Activated effector memory CD4-positive, alpha-beta T cell treated with Interleukin-2 at 50 U/mL for 16 hours (primary cell): ENCODE measurements at regions not wholly inside any gene's neighbourhood (a gene's known extent, or its start where the extent isn't known, plus 50 kb on each side); places are given as distances from the start of the nearest gene placed in this dataset.
"Not testable (repeated sequence)": the region's sequence is repeated elsewhere in the genome, so short reads cannot be mapped to it uniquely, and the experiment has no call there.

ENCODE experiments used
- DNase-seq: peaks from one replicate; pipeline ENCODE4 v3.0.0-alpha.2; 2020

DNA sequence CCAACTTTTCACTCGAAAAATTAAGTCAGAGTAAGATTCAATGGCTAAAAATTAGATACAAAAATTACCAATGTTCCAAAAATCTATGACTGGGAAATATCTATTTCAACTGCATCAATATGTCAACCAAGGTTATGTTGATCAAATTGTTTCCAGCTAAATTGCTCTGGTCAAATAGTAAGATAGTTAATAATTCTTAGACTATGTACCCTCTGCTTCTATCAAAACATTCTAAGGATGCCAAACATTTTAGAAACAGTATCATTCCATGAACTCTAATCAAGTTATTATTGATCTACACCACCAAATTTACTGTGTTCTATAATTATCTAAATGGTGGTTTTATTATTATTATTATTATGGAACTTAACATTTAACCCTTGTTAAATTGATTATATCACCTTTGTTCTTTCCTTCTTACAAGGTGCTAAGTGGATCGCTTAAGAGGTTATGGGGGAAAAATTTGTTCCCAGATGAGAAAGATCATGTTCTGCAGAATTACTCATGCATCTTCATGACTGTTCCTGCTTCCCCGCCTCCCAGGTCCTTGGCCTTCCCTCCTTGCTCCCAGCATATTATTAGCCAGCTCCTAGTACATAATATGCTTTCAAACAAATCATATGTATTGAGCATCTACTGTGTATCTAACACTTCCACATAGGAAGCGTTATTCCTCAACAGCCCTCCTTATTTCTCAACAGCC, 240.5 kb upstream of the KRR1 start:
- DNase-seq, result no peak

DNA sequence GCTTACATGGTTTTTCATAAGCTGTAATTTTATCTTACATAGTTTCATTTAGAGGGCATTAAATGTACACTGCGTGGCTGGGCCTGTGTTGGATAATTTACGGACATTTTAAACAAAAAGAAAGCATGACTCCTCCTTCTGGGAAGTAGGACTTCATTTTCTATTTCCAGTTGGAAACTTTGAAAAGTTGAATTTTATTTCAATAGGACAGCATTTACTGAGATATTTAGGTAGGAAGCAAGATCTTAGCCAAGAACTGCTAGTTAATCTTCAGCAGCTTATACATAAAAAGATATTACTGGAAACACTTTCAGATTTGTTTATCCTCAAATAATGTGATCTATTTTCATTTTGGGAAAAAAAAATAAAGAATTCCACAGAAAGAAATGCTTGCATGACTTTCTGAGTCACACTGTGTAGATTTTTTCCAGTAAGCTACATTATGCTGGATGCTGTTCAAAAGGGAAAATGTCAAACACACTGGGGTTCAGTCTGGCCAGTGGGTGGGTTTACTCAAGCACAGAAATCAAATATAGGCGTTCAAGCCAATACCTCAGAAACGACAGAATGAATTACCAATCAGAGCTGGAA, 239.4 kb upstream of the KRR1 start:
- no peak for DNase-seq

DNA sequence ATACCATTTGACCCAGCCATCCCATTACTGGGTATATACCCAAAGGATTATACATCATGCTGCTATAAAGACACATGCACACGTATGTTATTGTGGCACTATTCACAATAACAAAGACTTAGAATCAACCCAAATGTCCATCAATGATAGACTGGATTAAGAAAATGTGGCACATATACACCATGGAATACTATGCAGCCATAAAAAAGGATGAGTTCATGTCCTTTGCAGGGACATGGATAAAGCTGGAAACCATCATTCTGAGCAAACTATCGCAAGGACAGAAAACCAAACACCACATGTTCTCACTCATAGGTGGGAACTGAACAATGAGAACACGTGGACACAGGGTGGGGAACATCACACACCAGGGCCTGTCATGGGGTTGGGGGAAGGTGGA, 237.6 kb upstream of the KRR1 start:
- not testable (repeated sequence) for DNase-seq

DNA sequence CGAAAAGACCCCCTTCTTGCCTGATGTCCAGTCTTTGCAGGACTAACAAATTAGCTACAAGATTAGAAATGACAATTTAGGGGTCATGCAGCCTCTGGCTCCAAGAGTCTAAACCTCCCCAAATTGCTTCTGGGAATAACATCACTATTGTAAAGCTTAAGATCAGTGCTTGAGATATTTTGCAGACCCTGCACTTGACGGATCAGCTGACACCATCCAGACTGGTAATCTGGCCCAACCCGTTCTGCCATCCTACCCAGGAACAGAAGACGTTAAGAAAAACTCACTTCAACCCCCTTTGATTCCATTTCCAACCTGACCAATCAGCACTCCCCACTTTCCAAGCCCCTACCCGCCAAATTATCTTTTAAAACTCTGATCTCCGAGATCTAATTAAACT, 236.7 kb upstream of the KRR1 start:
- DNase-seq, result no peak

DNA sequence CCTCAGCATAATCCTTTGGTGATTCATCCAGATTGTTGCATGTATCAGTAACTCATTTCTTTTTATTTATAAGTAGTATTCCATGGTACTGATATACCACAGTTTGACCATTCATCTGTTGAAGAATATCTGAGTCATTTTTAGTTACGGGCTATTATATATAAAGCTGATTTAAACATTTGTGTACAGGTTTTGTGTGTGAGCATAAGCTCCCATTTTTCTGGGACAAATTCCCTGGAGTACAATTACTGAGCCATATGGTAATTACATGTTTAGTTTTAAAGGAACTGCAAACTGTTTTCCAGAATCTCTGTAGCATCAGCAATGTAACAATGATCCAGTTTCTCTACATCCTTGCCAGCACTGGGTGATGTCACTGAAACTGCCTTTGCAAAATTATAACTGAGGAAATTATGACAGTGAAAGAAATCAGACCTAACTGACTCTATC, 236.2 kb upstream of the KRR1 start:
- no peak for DNase-seq

DNA sequence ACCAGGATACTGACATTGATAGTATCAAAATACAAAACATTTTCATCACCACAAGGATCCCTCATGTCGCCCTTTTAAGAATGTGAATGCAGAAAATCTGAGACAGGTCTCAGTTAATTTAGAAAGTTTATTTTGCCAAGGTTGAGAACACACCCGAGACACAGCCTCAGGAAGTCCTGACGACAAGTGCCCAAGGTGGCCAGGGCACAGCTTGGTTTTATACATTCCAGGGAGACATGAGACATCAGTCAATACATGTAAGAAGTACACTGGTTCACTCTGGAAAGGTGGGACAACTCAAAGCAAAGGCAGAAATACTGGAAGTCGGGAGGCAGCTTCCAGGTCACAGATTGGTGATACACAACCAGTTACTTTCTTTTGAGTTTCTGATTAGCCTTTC, 235.2 kb upstream of the KRR1 start:
- DNase-seq, result no peak

DNA sequence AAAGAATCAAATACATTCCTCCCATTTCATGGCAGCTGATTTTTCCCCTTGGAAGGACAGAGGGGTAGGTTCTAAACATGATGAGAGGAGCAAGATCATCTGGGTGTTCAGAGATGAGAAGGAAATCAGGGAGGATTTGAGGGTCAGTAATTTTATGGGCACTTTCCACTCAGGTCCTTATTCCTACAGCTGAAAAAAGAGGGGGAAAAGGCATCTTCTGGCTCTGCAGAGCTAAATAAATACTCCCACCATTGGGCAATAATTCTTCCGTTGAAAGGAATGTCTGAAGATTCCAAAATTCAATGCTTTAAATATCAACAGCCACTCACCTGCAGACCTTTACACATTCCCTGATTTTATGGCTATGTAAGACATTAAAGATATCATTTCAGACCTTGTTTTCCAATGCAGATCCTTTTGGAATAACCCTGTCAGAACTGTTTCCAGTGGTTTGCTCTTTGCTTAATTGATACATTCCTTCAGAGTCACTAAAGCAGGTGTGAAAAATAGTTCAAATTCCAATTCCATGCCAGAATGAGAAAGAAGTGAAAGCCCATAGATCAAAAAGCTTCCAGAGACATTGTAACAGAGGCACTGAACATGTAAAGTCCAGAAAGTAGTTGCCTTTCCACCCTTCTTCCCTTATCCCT, 233.3 kb upstream of the KRR1 start:
- no peak for DNase-seq

DNA sequence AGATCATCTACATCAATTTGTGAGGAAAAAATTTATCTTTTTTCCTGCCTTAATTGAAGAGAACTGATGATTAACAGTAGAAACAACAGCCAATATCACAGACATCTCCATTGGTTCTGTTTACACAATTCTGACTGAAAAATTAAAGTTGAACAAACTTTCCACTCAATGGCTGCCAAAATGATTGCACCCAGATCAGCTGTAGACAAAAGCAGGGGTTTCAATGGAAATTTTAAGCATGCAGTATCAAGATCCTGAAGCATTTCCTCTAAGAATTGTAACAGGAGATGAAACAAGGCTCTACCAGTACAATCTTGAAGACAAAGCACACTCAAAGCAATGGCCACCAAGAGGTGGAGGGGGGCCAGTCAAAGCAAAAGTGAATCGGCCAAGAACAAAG, 231.6 kb upstream of the KRR1 start:
- DNase-seq, result no peak

DNA sequence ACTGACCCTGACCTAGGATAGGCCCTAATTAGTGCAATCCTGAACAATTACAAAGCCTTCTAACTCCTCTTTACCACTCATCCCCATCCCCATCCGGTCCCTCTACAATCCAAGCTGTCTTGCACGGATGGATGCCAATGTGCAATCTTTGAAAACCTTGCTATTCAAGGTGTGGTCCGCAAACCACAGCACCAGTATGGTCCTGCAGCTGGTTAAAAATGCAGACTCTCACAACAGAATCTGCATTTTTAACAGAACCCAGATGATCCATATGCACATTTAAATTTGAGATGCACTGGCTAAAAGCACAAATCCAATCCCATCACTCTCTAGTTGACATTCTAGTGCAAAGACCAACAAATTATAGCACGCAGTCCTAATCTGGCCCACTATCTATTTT, 230.6 kb upstream of the KRR1 start:
- DNase-seq, result no peak

DNA sequence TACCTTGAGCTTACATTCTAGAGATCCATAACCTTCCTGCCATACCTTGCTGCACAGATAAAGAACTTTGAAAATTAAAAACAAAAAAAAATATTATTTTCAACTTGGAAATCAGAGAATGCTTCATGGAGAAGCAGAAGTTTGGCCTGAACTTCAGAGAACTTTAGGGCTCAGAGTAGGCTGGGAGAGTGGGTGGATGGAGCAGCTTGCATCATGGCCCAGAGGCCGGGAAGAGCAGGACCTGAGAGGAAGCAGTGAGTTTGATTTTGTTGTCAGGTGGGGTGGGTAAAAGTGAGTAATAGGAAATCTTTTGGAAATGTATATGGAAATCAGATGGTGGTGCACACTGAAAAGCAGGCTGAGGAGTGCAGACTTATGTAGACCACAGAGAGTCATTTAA, 228.5 kb upstream of the KRR1 start:
- DNase-seq, result no peak

DNA sequence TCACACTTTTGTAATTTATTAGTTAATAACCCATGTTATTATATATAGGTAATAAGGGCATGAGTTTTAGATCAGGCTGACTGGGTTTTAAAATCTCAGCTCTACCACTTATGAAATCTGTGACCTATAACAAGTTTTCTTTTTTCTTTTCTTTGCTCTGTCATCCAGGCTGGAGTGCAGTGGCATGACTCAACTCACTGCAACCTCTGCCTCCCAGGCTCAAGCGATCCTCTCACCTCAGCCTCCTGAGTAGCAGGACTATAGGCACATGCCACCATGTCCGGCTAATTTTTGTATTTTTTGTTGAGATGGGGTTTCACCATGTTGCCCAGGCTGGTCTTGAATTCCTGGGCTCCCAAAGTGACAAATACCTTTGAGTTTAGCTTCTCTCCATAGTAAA, 227.7 kb upstream of the KRR1 start:
- not testable (repeated sequence) for DNase-seq

DNA sequence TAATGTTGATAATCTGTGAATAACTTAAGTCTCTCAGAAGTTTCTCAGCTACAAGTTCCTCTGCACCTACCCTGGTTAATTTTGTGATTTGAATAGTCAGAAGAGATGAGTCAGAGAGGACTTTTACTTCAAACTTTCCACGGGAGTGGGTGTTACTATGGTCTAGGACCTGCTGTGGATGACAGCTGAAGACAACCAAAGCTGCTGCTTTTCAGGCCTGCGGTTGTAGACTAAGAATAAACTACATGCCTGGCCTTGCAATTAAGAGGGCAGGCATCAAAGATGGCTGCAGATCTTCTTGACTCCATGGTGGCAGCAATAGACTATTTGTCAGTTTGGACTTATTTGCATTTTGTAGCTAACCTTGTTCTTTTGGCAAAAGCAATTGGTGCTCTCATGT, 227.1 kb upstream of the KRR1 start:
- DNase-seq, result no peak

DNA sequence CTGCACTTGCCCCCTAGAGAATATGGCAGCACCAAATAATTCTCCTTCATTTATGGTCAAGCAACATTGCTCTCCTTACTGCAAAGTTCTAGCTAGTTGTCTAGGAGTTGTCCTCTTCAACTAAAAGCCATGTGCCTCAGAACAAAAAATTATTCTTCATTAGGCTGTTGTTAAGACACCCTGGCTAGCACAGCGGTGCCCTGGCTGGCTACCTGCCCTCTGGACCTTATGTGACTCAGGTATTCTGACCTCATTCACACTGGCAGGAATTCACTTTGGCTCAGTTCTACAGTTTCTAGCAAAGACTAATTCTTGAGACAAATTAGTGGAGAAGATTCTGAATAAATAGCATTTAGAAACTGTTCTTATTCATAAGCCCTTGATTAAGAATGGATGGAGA, 224.4 kb upstream of the KRR1 start:
- no peak for DNase-seq

DNA sequence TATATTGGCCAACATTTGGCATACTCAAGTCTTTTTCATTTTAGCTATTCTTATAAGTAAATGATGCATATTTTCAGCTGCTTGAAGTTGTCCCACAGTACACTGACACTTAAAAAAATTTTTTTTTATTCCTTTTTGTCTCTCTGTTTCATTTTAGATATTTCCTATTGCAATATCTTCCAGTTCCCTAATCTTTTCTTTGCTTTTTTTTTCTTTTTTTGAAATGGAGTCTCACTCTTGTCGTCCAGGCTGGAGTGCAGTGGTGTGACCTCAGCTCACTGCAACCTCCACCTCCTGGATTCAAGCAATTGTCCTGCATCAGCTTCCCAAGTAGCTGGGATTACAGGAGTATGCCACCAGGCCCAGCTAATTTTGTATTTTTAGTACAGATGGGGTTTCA, 217.4 kb upstream of the KRR1 start:
- DNase-seq, result no peak

DNA sequence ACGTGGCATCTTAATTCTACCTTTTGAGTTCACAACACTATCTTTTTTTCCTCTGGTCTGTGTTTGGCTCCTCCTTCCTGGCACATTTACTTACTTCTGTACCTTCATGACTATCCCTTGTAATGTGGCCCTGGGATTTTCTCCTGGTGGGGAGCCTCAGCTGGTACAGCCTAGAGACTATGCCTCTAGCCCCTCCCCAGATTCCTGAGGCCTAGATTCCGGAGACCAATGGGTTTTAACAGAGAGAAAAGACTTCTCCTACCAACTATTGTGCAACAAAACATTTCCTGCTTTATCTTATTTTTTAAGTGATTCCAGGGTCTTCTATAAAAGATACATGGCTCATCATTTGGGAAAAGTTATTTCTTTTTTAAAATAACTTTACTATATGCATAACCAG, 216.2 kb upstream of the KRR1 start:
- no peak for DNase-seq

DNA sequence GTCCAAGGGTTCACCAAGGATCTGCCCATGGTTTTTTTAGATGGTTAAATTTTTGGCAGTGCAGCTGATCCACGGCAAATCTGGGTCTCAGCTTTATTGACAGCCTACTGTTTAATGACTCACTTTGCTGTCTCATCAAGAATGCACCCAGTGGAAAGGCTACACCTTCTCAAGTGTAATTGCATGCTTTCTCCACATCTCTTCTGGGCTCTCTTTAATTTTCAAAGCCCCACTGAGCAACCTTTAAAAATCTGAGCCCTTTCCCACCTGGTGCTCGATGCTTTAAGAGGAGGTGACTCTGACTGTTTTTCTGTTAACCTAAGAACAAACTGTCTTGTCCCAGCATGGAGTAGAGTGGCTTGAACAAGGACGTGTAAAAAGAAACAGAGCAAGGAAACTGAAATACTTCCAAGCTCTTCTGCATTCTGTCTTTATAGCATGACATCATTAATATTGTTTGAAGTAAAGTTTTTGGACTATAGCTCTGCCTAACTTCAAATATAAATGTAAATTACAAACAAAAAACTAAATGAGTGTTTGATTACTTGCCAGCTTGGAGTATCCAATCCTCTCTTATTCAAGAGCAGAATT, 214.2 kb upstream of the KRR1 start:
- no peak for DNase-seq

DNA sequence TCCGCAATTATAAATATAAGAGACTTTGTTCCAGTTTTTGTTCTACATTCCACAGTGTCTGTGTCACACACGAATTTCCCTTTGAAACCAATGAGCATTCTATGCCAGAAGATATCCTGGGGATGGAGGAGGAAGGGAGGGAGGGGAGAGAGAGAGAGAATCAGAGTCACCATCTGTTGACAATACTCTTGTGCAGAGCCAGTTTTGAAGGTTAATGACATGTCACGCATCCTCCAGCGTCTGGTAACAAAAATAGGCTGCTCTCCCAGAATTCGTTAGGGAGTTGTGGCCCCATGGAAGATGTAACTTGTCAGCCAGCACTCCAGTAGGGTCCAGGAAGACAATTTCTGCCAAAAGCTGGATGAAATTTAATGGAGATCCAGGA, 213.5 kb upstream of the KRR1 start:
- DNase-seq, result no peak

DNA sequence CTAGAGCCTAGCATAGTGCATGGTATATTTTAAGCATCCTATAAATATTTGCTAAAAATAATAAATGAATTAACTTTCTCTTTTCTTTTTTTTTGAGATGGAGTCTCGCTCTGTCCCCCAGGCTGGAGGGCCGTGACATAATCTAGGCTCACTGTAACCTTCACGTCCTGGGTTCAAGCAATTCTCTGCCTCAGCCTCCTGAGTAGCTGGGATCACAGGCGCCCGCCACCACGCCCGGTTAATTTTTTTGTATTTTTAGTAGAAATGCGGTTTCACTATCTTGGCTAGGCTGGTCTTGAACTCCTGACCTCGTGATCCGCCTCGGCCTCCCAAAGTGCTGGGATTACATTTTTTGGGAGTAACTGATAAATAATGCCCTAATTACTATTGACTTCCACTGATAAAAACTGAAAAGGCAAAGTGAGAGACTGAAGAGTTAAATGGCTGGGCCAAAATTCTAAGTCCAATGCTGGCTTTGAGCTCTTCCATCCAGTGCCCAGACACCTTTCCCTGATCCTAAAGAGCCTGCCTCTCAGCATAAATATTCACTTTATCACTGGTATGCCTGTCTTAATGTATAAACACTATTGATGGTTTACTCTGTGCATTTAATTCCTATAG, 213.0 kb upstream of the KRR1 start:
- DNase-seq, result no peak

DNA sequence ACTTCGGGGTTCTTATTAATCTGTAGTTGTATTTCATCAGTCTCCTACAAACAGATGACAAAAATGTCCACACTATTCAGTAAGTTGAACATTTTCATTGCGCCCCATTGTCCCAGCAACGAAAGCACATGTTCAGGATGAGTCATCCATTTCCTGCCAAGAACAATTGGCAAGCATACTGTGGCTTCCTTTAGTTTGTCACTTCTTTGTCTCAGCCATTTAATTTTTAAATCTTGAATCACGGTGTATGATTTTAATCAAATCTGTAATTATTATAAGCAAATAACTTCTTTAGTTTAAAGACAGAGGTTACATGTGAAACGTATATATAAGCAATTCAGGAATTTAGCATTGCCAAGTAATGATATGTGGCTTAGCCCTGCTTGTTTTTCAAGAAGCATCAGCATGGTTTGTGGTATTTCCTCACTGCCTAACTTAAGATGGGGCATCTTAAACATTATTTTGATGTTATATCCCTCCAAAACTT, 211.3 kb upstream of the KRR1 start:
- DNase-seq, result peak; percentile 12

DNA sequence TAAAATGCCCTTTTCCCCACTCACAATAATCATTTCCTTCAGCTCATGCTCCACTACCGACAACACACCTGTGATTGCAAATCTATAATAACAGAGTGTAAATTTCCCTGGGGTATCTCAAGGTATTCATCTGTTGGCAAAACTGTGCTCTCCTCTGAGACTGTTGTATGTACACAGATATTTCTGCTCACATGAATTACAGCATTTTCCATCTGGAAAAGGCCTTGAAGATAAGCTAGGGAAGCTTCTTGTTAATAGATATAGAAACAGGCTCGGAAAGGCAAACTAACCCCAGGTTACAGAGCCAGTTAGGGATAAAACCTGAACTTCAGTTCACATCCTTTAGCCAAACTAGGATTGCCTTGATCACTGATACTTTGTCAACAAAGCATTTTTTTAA, 210.4 kb upstream of the KRR1 start:
- no peak for DNase-seq

DNA sequence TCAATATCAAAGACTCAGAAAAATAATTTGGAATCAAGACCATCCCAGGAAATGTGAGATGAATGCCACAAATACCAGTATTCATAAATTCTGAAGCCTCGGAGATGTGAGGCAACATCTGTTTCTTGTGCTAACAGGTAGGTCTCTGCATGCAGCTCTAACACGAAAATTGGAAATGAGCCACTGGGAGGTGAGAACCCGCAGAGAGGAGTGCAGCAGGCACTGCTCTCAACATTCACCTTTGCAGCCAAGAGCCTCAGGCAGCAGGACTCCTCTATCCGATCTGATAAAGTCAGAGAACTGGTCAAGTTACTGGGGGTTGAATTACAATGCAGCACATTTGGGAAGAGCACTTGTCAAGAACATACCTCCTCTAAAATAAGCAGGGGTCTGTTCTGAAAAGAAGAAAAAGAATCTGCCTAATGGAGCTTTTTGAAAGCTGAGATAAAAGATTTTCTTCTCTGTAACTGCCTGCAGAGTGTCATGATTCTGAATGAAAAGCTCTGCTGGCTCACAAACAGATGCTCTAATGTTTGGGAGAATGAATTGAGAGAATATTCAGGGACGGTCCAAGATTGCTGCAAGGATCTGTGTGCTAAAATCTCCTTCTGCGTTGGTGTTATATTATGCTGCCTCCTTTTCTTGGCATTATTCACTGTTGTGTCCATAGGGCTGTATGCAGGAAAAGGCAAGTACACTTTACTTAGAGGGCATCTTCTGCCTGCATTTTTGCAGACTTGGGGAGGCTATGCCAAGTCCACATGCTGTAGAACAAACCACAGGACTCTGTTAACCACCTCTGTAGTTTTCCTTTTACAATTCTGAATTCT, 209.6 kb upstream of the KRR1 start:
- no peak for DNase-seq

DNA sequence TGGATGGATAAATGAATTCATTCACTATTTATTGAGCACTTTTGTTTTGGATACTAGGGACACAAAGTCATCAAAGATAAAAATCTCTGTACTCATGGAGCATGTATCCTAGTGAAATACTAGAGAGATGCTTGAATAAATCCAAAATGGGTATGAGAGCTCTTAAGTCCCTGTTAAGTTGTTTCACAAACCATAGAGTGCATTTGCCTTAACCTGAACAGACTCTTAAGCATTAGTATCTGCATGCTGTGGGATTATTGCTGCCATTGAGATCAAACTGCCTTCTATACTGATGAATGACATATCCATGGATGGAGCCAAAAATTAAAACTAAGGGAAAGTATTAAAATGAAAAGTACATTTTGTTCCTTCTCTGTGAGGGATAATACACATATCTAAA, 206.5 kb upstream of the KRR1 start:
- DNase-seq, result no peak
